Endothelial cell (in vitro differentiated cells): ENCODE measurements at regions not wholly inside any gene's neighbourhood (a gene's known extent, or its start where the extent isn't known, plus 50 kb on each side); places are given as distances from the start of the nearest gene placed in this dataset.

ENCODE experiments used
- DNase-seq: peaks from one replicate; pipeline ENCODE4 v3.0.0; 2021; ENCODE audit warnings: low spot score
- H3K27ac Mint-ChIP-seq: one replicate; pipeline ENCODE4 v1.8.0; 2021; ENCODE audit warnings: mixed read lengths, inconsistent platforms; ENCODE audit not compliant: unreplicated experiment
- H3K27me3 Mint-ChIP-seq: one replicate; pipeline ENCODE4 v1.8.0; 2021; ENCODE audit warnings: mild to moderate bottlenecking, moderate library complexity, mixed read lengths, inconsistent platforms; ENCODE audit not compliant: unreplicated experiment
- H3K36me3 Mint-ChIP-seq: one replicate; pipeline ENCODE4 v1.8.0; 2021; ENCODE audit warnings: mild to moderate bottlenecking, low read depth, mixed read lengths, inconsistent platforms; ENCODE audit not compliant: unreplicated experiment
- H3K4me1 Mint-ChIP-seq: one replicate; pipeline ENCODE4 v1.8.0; 2021; ENCODE audit warnings: mild to moderate bottlenecking, mixed read lengths, inconsistent platforms; ENCODE audit not compliant: unreplicated experiment
- H3K4me3 Mint-ChIP-seq: one replicate; pipeline ENCODE4 v1.8.0; 2021; ENCODE audit warnings: mild to moderate bottlenecking, mixed read lengths, inconsistent platforms; ENCODE audit not compliant: unreplicated experiment
- H3K9me3 Mint-ChIP-seq: one replicate; pipeline ENCODE4 v1.8.0; 2021; ENCODE audit warnings: mixed read lengths, inconsistent platforms; ENCODE audit not compliant: unreplicated experiment
- TF ChIP-seq, protein P1 (sequence below): fragments of 200-600 bp; sonication (generic); IDR thresholded peaks from one replicate; pipeline ENCODE4 v1.5.0; 2021; ENCODE audit warnings: antibody characterized with exemption; ENCODE audit not compliant: unreplicated experiment

- no peak for DNase-seq
- Mint-ChIP-seq H3K27ac (no peak overlapping the region), H3K36me3 (no peaks in the 10 kb centered on the region), H3K4me3 (no peak overlapping the region), H3K27me3 (peaks cover 6% of the 10 kb centered on the region), H3K9me3 (no peaks in the 10 kb centered on the region), H3K4me1 (peaks cover 6% of the 10 kb centered on the region)
- TF ChIP-seq, protein P1, sequence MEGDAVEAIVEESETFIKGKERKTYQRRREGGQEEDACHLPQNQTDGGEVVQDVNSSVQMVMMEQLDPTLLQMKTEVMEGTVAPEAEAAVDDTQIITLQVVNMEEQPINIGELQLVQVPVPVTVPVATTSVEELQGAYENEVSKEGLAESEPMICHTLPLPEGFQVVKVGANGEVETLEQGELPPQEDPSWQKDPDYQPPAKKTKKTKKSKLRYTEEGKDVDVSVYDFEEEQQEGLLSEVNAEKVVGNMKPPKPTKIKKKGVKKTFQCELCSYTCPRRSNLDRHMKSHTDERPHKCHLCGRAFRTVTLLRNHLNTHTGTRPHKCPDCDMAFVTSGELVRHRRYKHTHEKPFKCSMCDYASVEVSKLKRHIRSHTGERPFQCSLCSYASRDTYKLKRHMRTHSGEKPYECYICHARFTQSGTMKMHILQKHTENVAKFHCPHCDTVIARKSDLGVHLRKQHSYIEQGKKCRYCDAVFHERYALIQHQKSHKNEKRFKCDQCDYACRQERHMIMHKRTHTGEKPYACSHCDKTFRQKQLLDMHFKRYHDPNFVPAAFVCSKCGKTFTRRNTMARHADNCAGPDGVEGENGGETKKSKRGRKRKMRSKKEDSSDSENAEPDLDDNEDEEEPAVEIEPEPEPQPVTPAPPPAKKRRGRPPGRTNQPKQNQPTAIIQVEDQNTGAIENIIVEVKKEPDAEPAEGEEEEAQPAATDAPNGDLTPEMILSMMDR = no peak
These were observed 204.5 kb upstream of the CDH5 start for GRCh38 chr16:66161942-66162341.

GRCh38 chr16:66161269-66161668, 205.2 kb upstream of the CDH5 start:
- no peak overlapping the region for H3K4me3 Mint-ChIP-seq
- no peak overlapping the region for H3K27ac Mint-ChIP-seq
- no peaks in the 10 kb centered on the region for H3K36me3 Mint-ChIP-seq
- DNase-seq = no peak
- peaks cover 6% of the 10 kb centered on the region for H3K4me1 Mint-ChIP-seq
- no peaks in the 10 kb centered on the region for H3K9me3 Mint-ChIP-seq
- TF ChIP-seq, protein P1 = no peak
- peaks cover 6% of the 10 kb centered on the region for H3K27me3 Mint-ChIP-seq

DNA sequence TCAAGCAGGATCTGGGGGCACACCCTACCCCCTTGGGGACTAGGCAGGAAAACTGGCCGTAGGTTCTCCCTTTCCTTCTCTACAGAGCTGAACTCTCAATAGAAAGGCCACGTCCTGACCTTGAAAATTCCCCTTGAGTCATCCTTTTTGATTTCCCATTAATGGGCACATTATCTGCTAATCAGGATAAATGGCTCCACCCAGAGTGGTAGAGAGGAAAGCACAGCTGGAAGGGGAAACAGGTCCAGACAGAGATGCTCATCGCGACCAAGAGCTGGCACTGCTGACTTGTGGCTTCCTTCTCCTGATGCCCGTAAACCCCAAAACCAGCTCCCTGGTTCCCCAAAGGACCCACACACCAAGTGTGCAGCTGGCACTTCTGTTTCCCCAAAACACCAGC, 206.5 kb upstream of the CDH5 start:
- no peak for DNase-seq
- Mint-ChIP-seq H3K4me3 (no peak overlapping the region), H3K27me3 (peaks cover 6% of the 10 kb centered on the region), H3K36me3 (no peaks in the 10 kb centered on the region), H3K9me3 (no peaks in the 10 kb centered on the region), H3K4me1 (peaks cover 6% of the 10 kb centered on the region), H3K27ac (no peak overlapping the region)
- TF ChIP-seq, protein P1 = no peak

GRCh38 chr16:66156538-66156937, 210.0 kb upstream of the CDH5 start:
- Mint-ChIP-seq H3K4me3 (no peak overlapping the region), H3K9me3 (no peaks in the 10 kb centered on the region), H3K27ac (no peak overlapping the region), H3K36me3 (no peaks in the 10 kb centered on the region), H3K4me1 (peaks cover 3% of the 10 kb centered on the region), H3K27me3 (peaks cover 5% of the 10 kb centered on the region)
- TF ChIP-seq, protein P1 = no peak
- no peak for DNase-seq

DNA sequence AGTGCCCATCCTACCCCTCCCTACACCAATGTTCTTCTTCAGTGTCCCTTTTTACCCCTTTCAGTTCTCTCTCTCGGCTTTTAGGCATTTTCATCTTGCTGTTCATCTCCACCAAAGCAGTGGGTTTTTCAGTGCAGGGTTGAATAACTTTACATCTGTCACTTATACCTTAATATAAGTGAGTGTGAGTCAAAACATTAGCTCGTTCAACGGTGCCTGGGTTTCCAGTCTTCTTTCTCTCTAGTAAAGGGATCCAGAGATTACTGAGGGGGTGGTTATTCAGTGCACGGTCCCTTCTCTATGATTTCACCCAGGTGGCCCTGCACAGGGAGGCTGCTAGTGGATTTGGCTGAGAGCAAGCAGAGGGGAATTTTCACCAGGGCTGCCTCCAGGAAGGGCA, 210.6 kb upstream of the CDH5 start:
- H3K36me3 Mint-ChIP-seq = no peaks in the 10 kb centered on the region
- no peak overlapping the region for H3K4me3 Mint-ChIP-seq
- no peak overlapping the region for H3K27ac Mint-ChIP-seq
- TF ChIP-seq, protein P1 = no peak
- no peaks in the 10 kb centered on the region for H3K9me3 Mint-ChIP-seq
- peaks cover 6% of the 10 kb centered on the region for H3K4me1 Mint-ChIP-seq
- DNase-seq = no peak
- H3K27me3 Mint-ChIP-seq = peaks cover 4% of the 10 kb centered on the region
